ENCODE measurements at regions not wholly inside any gene's neighbourhood (a gene's known extent, or its start where the extent isn't known, plus 50 kb on each side); places are given as distances from the start of the nearest gene placed in this dataset.

DNA sequence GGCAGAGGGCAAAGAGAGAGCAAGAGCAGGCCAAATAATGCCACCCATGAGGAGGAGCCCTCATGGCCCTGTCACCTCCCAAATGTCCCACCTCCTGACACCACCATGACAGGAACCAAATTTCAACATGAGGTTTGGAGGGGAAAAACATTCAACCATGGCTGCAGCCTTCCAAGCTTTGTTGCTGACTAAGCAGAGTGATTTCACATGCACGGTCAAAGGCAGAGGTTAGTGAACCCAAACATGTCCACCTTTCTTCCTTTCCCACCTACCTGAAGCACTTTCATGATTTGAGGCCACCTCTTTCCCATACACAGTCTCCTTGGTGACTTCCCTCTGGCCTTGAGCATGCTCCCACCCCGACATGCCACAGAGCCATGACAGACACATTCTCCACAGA, 89.7 kb downstream of the C11orf91 start:
- ATAC-seq: no peak
- DNase-seq: no peak
- no peaks in the 10 kb centered on the region for H3K4me1 Mint-ChIP-seq
- H3K27ac Mint-ChIP-seq: no peak overlapping the region
- TF ChIP-seq, protein P1, sequence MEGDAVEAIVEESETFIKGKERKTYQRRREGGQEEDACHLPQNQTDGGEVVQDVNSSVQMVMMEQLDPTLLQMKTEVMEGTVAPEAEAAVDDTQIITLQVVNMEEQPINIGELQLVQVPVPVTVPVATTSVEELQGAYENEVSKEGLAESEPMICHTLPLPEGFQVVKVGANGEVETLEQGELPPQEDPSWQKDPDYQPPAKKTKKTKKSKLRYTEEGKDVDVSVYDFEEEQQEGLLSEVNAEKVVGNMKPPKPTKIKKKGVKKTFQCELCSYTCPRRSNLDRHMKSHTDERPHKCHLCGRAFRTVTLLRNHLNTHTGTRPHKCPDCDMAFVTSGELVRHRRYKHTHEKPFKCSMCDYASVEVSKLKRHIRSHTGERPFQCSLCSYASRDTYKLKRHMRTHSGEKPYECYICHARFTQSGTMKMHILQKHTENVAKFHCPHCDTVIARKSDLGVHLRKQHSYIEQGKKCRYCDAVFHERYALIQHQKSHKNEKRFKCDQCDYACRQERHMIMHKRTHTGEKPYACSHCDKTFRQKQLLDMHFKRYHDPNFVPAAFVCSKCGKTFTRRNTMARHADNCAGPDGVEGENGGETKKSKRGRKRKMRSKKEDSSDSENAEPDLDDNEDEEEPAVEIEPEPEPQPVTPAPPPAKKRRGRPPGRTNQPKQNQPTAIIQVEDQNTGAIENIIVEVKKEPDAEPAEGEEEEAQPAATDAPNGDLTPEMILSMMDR (IDR thresholded peaks at IDR 0.05): no peak
- peaks cover 3 to 32% of the 10 kb centered on the region in 2 donors for H3K27me3 Mint-ChIP-seq (ENCODE audit: low read depth in 2 of 2)
- Histone ChIP-seq H3K9me3 (ENCODE audit: control insufficient read depth, insufficient read depth, low read length) (no peaks in the 10 kb centered on the region), H3K4me3 (ENCODE audit: low read length) (no peak overlapping the region), H3K4me1 (ENCODE audit: control insufficient read depth, insufficient read depth, low read length) (no peaks in the 10 kb centered on the region), H3K27me3 (ENCODE audit: control insufficient read depth, insufficient read depth, low read length) (no peaks in the 10 kb centered on the region), H3K27ac (ENCODE audit: low read length) (no peak overlapping the region), H3K36me3 (ENCODE audit: control insufficient read depth, insufficient read depth, low read length) (no peaks in the 10 kb centered on the region)
- no peaks in the 10 kb centered on the region for H3K36me3 Mint-ChIP-seq
- H3K4me3 Mint-ChIP-seq: no peak overlapping the region
- H3K9me3 Mint-ChIP-seq: no peaks in the 10 kb centered on the region
- intact Hi-C loops (cut with micrococcal nuclease): no loop called here
- WGBS (ENCODE audit: insufficient coverage): 95% methylated on average over 2 of the region's 2 CpGs

DNA sequence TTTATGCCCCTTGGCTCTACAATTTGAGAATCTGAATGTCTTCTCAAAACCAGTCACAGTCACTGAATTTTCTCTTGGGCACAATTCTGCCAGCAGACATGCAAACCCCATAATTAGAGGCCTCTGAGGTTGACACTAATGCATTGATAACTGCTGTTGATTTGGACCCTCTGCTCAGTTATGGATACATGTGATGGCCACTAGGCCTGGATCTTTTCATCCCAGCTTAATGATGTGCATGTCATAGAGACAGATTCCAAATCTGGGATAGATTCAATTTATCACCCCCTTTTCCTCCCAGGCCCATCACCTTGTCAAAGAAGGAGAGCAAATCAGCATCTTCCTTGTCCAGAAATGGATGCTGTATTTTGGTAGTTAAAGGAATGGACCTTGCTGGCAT, 92.2 kb downstream of the C11orf91 start:
- DNase-seq: no peak
- no peak for ATAC-seq
- H3K27me3 Mint-ChIP-seq (ENCODE audit: low read depth in 2 of 2): peaks cover 3 to 36% of the 10 kb centered on the region in 2 donors
- H3K4me3 Mint-ChIP-seq: no peak overlapping the region
- H3K9me3 ChIP-seq (ENCODE audit: control insufficient read depth, insufficient read depth, low read length): no peaks in the 10 kb centered on the region
- H3K4me3 ChIP-seq (ENCODE audit: low read length): no peak overlapping the region
- TF ChIP-seq, protein P1 (IDR thresholded peaks at IDR 0.05): no peak
- no peaks in the 10 kb centered on the region for H3K4me1 Mint-ChIP-seq
- H3K27ac ChIP-seq (ENCODE audit: low read length): no peak overlapping the region
- no peaks in the 10 kb centered on the region for H3K9me3 Mint-ChIP-seq
- no peaks in the 10 kb centered on the region for H3K27me3 ChIP-seq (ENCODE audit: control insufficient read depth, insufficient read depth, low read length)
- intact Hi-C loops (cut with micrococcal nuclease): no loop called here
- H3K4me1 ChIP-seq (ENCODE audit: control insufficient read depth, insufficient read depth, low read length): no peaks in the 10 kb centered on the region
- no peaks in the 10 kb centered on the region for H3K36me3 Mint-ChIP-seq
- no peaks in the 10 kb centered on the region for H3K36me3 ChIP-seq (ENCODE audit: control insufficient read depth, insufficient read depth, low read length)
- H3K27ac Mint-ChIP-seq: no peak overlapping the region

DNA sequence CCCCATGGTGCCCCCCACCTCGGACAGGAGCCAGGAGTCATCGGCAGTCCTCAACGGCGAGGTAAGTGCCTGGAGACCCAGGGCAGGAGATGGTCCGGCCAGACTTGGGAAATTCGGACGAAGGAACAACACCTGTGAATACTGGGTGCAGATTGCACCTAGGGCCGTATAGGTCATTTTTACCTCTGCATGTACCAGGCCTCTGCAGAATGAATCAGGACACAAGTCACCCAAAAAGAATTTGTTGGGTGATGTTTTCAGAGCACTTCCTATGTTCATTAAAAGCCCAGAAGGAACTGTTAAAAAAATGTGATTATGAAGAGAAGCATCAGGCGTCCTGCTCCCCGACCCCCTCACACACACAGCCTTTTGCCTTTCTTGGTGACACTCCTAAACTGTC, 93.9 kb downstream of the C11orf91 start:
- no peaks in the 10 kb centered on the region for H3K9me3 ChIP-seq (ENCODE audit: control insufficient read depth, insufficient read depth, low read length)
- intact Hi-C loops (cut with micrococcal nuclease): no loop called here
- Mint-ChIP-seq H3K27ac (no peak overlapping the region), H3K27me3 (ENCODE audit: low read depth in 2 of 2) (peaks cover 7 to 42% of the 10 kb centered on the region in 2 donors), H3K9me3 (no peaks in the 10 kb centered on the region), H3K4me1 (no peaks in the 10 kb centered on the region), H3K36me3 (no peaks in the 10 kb centered on the region), H3K4me3 (no peak overlapping the region)
- H3K4me3 ChIP-seq (ENCODE audit: low read length): no peak overlapping the region
- H3K4me1 ChIP-seq (ENCODE audit: control insufficient read depth, insufficient read depth, low read length): no peaks in the 10 kb centered on the region
- ATAC-seq (no peak), DNase-seq (no peak)
- no peaks in the 10 kb centered on the region for H3K36me3 ChIP-seq (ENCODE audit: control insufficient read depth, insufficient read depth, low read length)
- TF ChIP-seq, protein P1 (IDR thresholded peaks at IDR 0.05): no peak
- 84% methylated on average over 8 of the region's 10 CpGs for WGBS (ENCODE audit: insufficient coverage)
- no peak overlapping the region for H3K27ac ChIP-seq (ENCODE audit: low read length)
- no peaks in the 10 kb centered on the region for H3K27me3 ChIP-seq (ENCODE audit: control insufficient read depth, insufficient read depth, low read length)

DNA sequence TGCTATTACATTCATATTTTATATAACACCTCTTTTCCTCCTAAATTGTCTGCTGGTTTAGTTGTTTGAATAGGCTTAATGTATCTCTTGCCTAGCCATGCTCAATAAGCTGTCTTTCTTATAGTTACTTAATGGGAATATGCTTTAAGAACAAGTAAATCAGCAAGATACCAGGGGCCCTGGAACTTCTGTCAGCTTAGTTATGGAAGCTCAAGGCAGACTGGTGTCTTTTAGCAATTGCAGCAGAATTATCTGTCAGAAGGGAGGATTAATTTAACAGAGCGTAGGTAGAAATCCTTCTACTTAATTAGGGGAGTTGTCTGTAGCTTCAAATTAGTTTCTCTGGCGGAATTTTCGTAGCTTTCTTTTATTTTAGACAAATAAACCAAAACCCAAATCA, 94.9 kb downstream of the C11orf91 start:
- TF ChIP-seq, protein P1 (IDR thresholded peaks at IDR 0.05): no peak
- Mint-ChIP-seq H3K36me3 (no peaks in the 10 kb centered on the region), H3K27ac (no peak overlapping the region), H3K9me3 (no peaks in the 10 kb centered on the region), H3K4me1 (no peaks in the 10 kb centered on the region), H3K4me3 (no peak overlapping the region), H3K27me3 (ENCODE audit: low read depth in 2 of 2) (peaks cover 13 to 42% of the 10 kb centered on the region in 2 donors)
- ATAC-seq: no peak
- Histone ChIP-seq H3K27ac (ENCODE audit: low read length) (no peak overlapping the region), H3K4me1 (ENCODE audit: control insufficient read depth, insufficient read depth, low read length) (no peaks in the 10 kb centered on the region), H3K4me3 (ENCODE audit: low read length) (no peak overlapping the region), H3K27me3 (ENCODE audit: control insufficient read depth, insufficient read depth, low read length) (no peaks in the 10 kb centered on the region), H3K36me3 (ENCODE audit: control insufficient read depth, insufficient read depth, low read length) (no peaks in the 10 kb centered on the region), H3K9me3 (ENCODE audit: control insufficient read depth, insufficient read depth, low read length) (no peaks in the 10 kb centered on the region)
- intact Hi-C loops (cut with micrococcal nuclease): no loop called here
- DNase-seq: no peak
- no CpG with 5 or more reads among the region's 3 CpGs for WGBS (ENCODE audit: insufficient coverage)

Data from natural killer cell (primary cell).